A549 (cell line): ENCODE measurements at regions not wholly inside any gene's neighbourhood (a gene's known extent, or its start where the extent isn't known, plus 50 kb on each side); places are given as distances from the start of the nearest gene placed in this dataset.

Experiments used
- BHLHE40 ChIP-seq: IDR thresholded peaks from 2 replicates; pipeline ENCODE4 v1.6.1; 2012; ENCODE audit warnings: low read depth, low read length, inconsistent platforms
- CHD2 ChIP-seq: fragments of 150-350 bp; IDR thresholded peaks from 2 replicates; pipeline ENCODE4 v1.6.1; 2014; ENCODE audit warnings: low read length; ENCODE audit not compliant: partially characterized antibody
- CHD4 ChIP-seq: fragments of 200-600 bp; sonication (generic); IDR thresholded peaks from 2 replicates; pipeline ENCODE4 v1.6.1; 2016; ENCODE audit warnings: antibody characterized with exemption, mild to moderate bottlenecking, borderline replicate concordance
- HDAC2 ChIP-seq: fragments of 200-600 bp; sonication (generic); IDR thresholded peaks from 2 replicates; pipeline ENCODE4 v1.6.1; 2016
- JUNB ChIP-seq: fragments of >200 bp; sonication (Bioruptor Twin); formaldehyde crosslinking; IDR thresholded peaks from 2 replicates; pipeline ENCODE4 v1.6.1; 2016
- NPAS2 ChIP-seq: fragments of 250-450 bp; sonication (Bioruptor Pico); IDR thresholded peaks from 2 replicates; pipeline ENCODE4 v1.8.0; 2022; ENCODE audit warnings: mild to moderate bottlenecking, moderate library complexity, borderline replicate concordance
- POLR2A ChIP-seq: IDR thresholded peaks from 2 replicates; pipeline ENCODE4 v1.6.1; 2012; ENCODE audit warnings: mild to moderate bottlenecking, low read length
- USF2 ChIP-seq: fragments of 450-650 bp; IDR thresholded peaks from 2 replicates; pipeline ENCODE4 v1.6.1; 2014; ENCODE audit warnings: antibody characterized with exemption
- ZFP36 ChIP-seq: fragments of 450-650 bp; IDR thresholded peaks from 2 replicates; pipeline ENCODE4 v1.6.1; 2014; ENCODE audit warnings: borderline replicate concordance; ENCODE audit not compliant: partially characterized antibody
- TF ChIP-seq, protein P1 (sequence below): fragments of >200 bp; sonication (Bioruptor Twin); formaldehyde crosslinking; IDR thresholded peaks from 3 replicates; pipeline ENCODE4 v1.5.1; 2016
- TF ChIP-seq, protein P2 (sequence below): IDR thresholded peaks from 2 replicates; pipeline ENCODE4 v1.6.1; 2012
- TF ChIP-seq, protein P3 (sequence below): IDR thresholded peaks from 2 replicates; pipeline ENCODE4 v1.6.1; 2012; ENCODE audit warnings: low read depth, borderline replicate concordance

- TF ChIP-seq CHD4 (no peak), POLR2A (no peak), USF2 (no peak), NPAS2 (CRISPR knock-in tag) (no peak), CHD2 (no peak), HDAC2 (no peak), ZFP36 (no peak), JUNB (no peak), BHLHE40 (no peak)
- TF ChIP-seq, protein P1, sequence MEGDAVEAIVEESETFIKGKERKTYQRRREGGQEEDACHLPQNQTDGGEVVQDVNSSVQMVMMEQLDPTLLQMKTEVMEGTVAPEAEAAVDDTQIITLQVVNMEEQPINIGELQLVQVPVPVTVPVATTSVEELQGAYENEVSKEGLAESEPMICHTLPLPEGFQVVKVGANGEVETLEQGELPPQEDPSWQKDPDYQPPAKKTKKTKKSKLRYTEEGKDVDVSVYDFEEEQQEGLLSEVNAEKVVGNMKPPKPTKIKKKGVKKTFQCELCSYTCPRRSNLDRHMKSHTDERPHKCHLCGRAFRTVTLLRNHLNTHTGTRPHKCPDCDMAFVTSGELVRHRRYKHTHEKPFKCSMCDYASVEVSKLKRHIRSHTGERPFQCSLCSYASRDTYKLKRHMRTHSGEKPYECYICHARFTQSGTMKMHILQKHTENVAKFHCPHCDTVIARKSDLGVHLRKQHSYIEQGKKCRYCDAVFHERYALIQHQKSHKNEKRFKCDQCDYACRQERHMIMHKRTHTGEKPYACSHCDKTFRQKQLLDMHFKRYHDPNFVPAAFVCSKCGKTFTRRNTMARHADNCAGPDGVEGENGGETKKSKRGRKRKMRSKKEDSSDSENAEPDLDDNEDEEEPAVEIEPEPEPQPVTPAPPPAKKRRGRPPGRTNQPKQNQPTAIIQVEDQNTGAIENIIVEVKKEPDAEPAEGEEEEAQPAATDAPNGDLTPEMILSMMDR = no peak
- TF ChIP-seq, protein P2, sequence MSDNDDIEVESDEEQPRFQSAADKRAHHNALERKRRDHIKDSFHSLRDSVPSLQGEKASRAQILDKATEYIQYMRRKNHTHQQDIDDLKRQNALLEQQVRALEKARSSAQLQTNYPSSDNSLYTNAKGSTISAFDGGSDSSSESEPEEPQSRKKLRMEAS = no peak
- TF ChIP-seq, protein P3, sequence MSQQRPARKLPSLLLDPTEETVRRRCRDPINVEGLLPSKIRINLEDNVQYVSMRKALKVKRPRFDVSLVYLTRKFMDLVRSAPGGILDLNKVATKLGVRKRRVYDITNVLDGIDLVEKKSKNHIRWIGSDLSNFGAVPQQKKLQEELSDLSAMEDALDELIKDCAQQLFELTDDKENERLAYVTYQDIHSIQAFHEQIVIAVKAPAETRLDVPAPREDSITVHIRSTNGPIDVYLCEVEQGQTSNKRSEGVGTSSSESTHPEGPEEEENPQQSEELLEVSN = no peak
Measured at GRCh38 chr2:196362973-196363549, 191.7 kb upstream of the STK17B start.
